ENCODE measurements at regions not wholly inside any gene's neighbourhood (a gene's known extent, or its start where the extent isn't known, plus 50 kb on each side); places are given as distances from the start of the nearest gene placed in this dataset.

- TF ChIP-seq EZH2 (IDR thresholded peaks at IDR 0.05; ENCODE audit: low read length, unreplicated experiment) (no peak), CTCF (conservative IDR thresholded peaks at IDR 0.05; ENCODE audit: low read depth, low read length) (no peak)
These were observed 519.7 kb downstream of the PCDH7 start for GRCh38 chr4:31239886-31240285.
